K562 (cell line): ENCODE measurements at regions not wholly inside any gene's neighbourhood (a gene's known extent, or its start where the extent isn't known, plus 50 kb on each side); places are given as distances from the start of the nearest gene placed in this dataset.

Experiments used
- ATAC-seq: fragments of 200-7000 bp; cut with Tn5 transposase; 3 replicates; pipeline ENCODE4 v1.9.1; 2020; ENCODE audit warnings: moderate library complexity
- BruUV-seq: library from RNA; stranded (reverse); fragments of 400-500 nt; replicated peaks from 2 replicates; lab custom pipeline; 2021; lab: Mats Ljungman, UMichigan
- CTCF ChIA-PET: fragments of 300-600 bp; formaldehyde crosslinking; extraction: SDS; loops from one replicate; lab custom pipeline; 2021; ENCODE audit warnings: low intra/inter-chr PET ratio; lab: Yijun Ruan, JAX
- POLR2A ChIA-PET: fragments of 300-600, 350-650 bp; sonication (Branson Sonifier 250); formaldehyde crosslinking; extraction: SDS; loops from one replicate; lab custom pipeline; 2021; ENCODE audit warnings: antibody characterized with exemption, inconsistent platforms; lab: Yijun Ruan, JAX
- DNase-seq, 4 experiments: peaks; one replicate each; pipeline versions ENCODE4 v3.0.0 to v3.0.0-alpha.2; 2011 to 2018; ENCODE audit warnings: low spot score in 3 of 4, mixed read lengths in 3 of 4; ENCODE audit errors: extremely low read depth in 1 of 4
- FAIRE-seq: peaks from 2 replicates; lab custom pipeline; 2011; peaks lifted over from hg19 to GRCh38; lab: Jason Lieb, UNC
- H2AFZ ChIP-seq: 2 replicates; pipeline ENCODE4 v1.6.0; 2011; ENCODE audit warnings: low read depth, low read length, control low read depth, inconsistent platforms
- H3K27ac ChIP-seq: fragments of 200-600 bp; 3 replicates; pipeline ENCODE4 v1.8.0; 2011; ENCODE audit warnings: low read depth, mild to moderate bottlenecking, control low read depth, inconsistent platforms, low read length, moderate library complexity, mixed read lengths; ENCODE audit errors: extremely low read depth
- H3K27me3 ChIP-seq, 2 experiments: fragments of 300-600 bp in 1 of 2; 2 replicates in 1 of 2; 3 replicates in 1 of 2; pipeline versions ENCODE4 v1.6.0 to v1.8.0; 2011; ENCODE audit warnings: inconsistent platforms in 2 of 2, low read length in 2 of 2, mild to moderate bottlenecking in 1 of 2, mixed read lengths in 1 of 2, moderate library complexity in 1 of 2; ENCODE audit not compliant: control insufficient read depth in 2 of 2, insufficient read depth in 2 of 2
- H3K36me3 ChIP-seq: fragments of 300-600 bp; 3 replicates; pipeline ENCODE4 v1.8.0; 2011; ENCODE audit warnings: mild to moderate bottlenecking, low read length, inconsistent platforms; ENCODE audit not compliant: control insufficient read depth, insufficient read depth
- H3K4me1 ChIP-seq, 2 experiments: fragments of 200-600 bp in 1 of 2; replicated peaks in 1 of 2; 2 replicates in 1 of 2; 3 replicates in 1 of 2; pipeline versions ENCODE4 v1.5.1 to v1.8.0; 2011; ENCODE audit warnings: inconsistent platforms in 2 of 2, low read length in 2 of 2, mild to moderate bottlenecking in 1 of 2, mixed read lengths in 1 of 2, moderate library complexity in 1 of 2; ENCODE audit not compliant: control insufficient read depth in 2 of 2, insufficient read depth in 2 of 2
- H3K4me2 ChIP-seq: 2 replicates; pipeline ENCODE4 v1.6.1; 2011; ENCODE audit warnings: low read length, control low read depth, inconsistent platforms, mixed read lengths; ENCODE audit not compliant: insufficient read depth
- H3K4me3 ChIP-seq: fragments of 200-600 bp; sonication (generic), shearing (Covaris generic); 2 replicates; pipeline ENCODE4 v1.5.1; 2016; ENCODE audit warnings: control low read depth, inconsistent platforms
- H3K79me2 ChIP-seq: fragments of 200-600 bp; 3 replicates; pipeline ENCODE4 v1.8.0; 2011; ENCODE audit warnings: low read length, inconsistent platforms; ENCODE audit not compliant: control insufficient read depth, insufficient read depth
- H3K9ac ChIP-seq, 2 experiments: 2 replicates each; pipeline versions ENCODE4 v1.6.0 to v1.6.1; 2011; ENCODE audit warnings: low read depth in 2 of 2, low read length in 2 of 2, control low read depth in 1 of 2, inconsistent platforms in 1 of 2, mild to moderate bottlenecking in 1 of 2, mixed read lengths in 1 of 2; ENCODE audit not compliant: insufficient read depth in 1 of 2
- H3K9me1 ChIP-seq: one replicate; pipeline ENCODE4 v1.6.0; 2011; ENCODE audit warnings: inconsistent platforms, mild to moderate bottlenecking, low read length, moderate library complexity; ENCODE audit not compliant: control insufficient read depth, insufficient read depth
- H3K9me3 ChIP-seq: replicated peaks from 2 replicates; pipeline ENCODE4 v1.5.1; 2011; ENCODE audit warnings: low read depth, low read length, inconsistent platforms; ENCODE audit not compliant: control insufficient read depth, insufficient read depth
- H4K20me1 ChIP-seq: replicated peaks from 2 replicates; pipeline ENCODE4 v1.6.1; 2011; ENCODE audit warnings: low read length, inconsistent platforms, mixed read lengths; ENCODE audit not compliant: control insufficient read depth, insufficient read depth
- BCOR ChIP-seq: fragments of 450-650 bp; IDR thresholded peaks from 2 replicates; pipeline ENCODE4 v1.6.1; 2016
- BRD9 ChIP-seq: fragments of 450-650 bp; IDR thresholded peaks from 2 replicates; pipeline ENCODE4 v1.6.1; 2018; ENCODE audit warnings: low read depth; ENCODE audit not compliant: partially characterized antibody
- ELF2 ChIP-seq: fragments of 250-450 bp; sonication (Bioruptor Pico); IDR thresholded peaks from 2 replicates; pipeline ENCODE4 v1.5.0; 2021; ENCODE audit warnings: mild to moderate bottlenecking
- KLF6 ChIP-seq: fragments of 250-450 bp; sonication (Bioruptor Pico); IDR thresholded peaks from 2 replicates; pipeline ENCODE4 v1.4.0; 2020; ENCODE audit warnings: mild to moderate bottlenecking, moderate library complexity, borderline replicate concordance
- TARDBP ChIP-seq: fragments of 450-650 bp; IDR thresholded peaks from 2 replicates; pipeline ENCODE4 v1.6.1; 2016
- TGIF2 ChIP-seq: sonication (generic); formaldehyde crosslinking; IDR thresholded peaks from 2 replicates; pipeline ENCODE4 v1.8.1; 2022; ENCODE audit warnings: mild to moderate bottlenecking, missing genetic modification reagents, moderate library complexity
- XRCC5 ChIP-seq: fragments of 200-400 bp; formaldehyde crosslinking; IDR thresholded peaks from 2 replicates; pipeline ENCODE4 v1.6.1; 2017; ENCODE audit warnings: low read depth, mild to moderate bottlenecking, low read length
- ZNF311 ChIP-seq: fragments of 250-450 bp; sonication (Bioruptor Pico); IDR thresholded peaks from 2 replicates; pipeline ENCODE4 v1.4.0; 2020; ENCODE audit warnings: mild to moderate bottlenecking, moderate library complexity
- ZNF41 ChIP-seq: fragments of 250-450 bp; sonication (Bioruptor Pico); conservative IDR thresholded peaks from 2 replicates; pipeline ENCODE4 v1.4.0; 2020; ENCODE audit warnings: mild to moderate bottlenecking
- WGBS: fragments of 100-300 bp; shearing (Covaris generic); methylation state at CpG from one replicate; pipeline ENCODE4 v1.1.6; 2016; ENCODE audit warnings: low coverage, mixed read lengths; ENCODE audit not compliant: insufficient coverage; ENCODE audit errors: missing lambda C conversion rate; 5-methylcytosine and 5-hydroxymethylcytosine counted together
- in situ Hi-C: fragments of 300-500 bp; cut with MboI; formaldehyde crosslinking; loops from 4 replicates; pipeline ENCODE4 v1.15.0; 2018; ENCODE audit warnings: inconsistent platforms, mixed read lengths
- intact Hi-C: fragments of 100-400 bp; cut with micrococcal nuclease; formaldehyde crosslinking; loops from 2 replicates; pipeline ENCODE4 v1.14.2; 2022
- TF ChIP-seq, protein P1 (sequence below): fragments of 450-650 bp; IDR thresholded peaks from 2 replicates; pipeline ENCODE4 v1.6.1; 2016; ENCODE audit warnings: borderline replicate concordance
- TF ChIP-seq, protein P2 (sequence below): sonication (generic); formaldehyde crosslinking; IDR thresholded peaks from 2 replicates; pipeline ENCODE4 v1.8.1; 2023; ENCODE audit warnings: mild to moderate bottlenecking, missing genetic modification reagents
- TF ChIP-seq, protein P3 (sequence below): fragments of 250-450 bp; sonication (Bioruptor Pico); IDR thresholded peaks from 2 replicates; pipeline ENCODE4 v1.8.0; 2021; ENCODE audit warnings: moderate library complexity, mild to moderate bottlenecking, inconsistent platforms
- TF ChIP-seq, protein P4 (sequence below), 2 experiments: fragments of 250-450 bp in 1 of 2; fragments of 450-650 bp in 1 of 2; sonication (Bioruptor Pico) in 1 of 2; IDR thresholded peaks; 2 replicates each; pipeline versions ENCODE4 v1.6.1 to v1.8.0; 2016 to 2021; ENCODE audit warnings: mild to moderate bottlenecking in 2 of 2, moderate library complexity in 2 of 2, missing compliant biosample characterization in 1 of 2, missing genetic modification characterization in 1 of 2

DNA sequence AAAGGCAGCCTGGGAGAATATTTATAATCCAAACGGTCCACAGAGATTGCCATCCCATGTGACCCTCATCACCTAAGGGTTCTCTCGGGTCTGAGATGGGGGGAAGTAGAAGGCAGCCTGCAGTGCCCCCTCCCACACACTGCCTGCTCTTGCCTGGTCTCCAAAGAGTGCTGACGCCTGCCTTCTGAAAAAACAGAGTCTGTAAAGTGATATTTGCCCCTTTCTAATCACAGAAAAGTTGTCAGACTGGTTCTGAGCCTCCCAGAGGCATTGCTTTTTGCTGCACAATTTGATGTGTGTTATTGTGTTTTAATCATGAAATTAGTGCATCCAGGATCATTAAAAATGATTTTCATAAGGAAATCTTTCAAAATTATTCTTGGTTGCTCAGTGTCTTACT is 59.2 kb downstream of the TMEM30B start:
- H3K27ac ChIP-seq: no peak overlapping the region
- TF ChIP-seq, protein P1, sequence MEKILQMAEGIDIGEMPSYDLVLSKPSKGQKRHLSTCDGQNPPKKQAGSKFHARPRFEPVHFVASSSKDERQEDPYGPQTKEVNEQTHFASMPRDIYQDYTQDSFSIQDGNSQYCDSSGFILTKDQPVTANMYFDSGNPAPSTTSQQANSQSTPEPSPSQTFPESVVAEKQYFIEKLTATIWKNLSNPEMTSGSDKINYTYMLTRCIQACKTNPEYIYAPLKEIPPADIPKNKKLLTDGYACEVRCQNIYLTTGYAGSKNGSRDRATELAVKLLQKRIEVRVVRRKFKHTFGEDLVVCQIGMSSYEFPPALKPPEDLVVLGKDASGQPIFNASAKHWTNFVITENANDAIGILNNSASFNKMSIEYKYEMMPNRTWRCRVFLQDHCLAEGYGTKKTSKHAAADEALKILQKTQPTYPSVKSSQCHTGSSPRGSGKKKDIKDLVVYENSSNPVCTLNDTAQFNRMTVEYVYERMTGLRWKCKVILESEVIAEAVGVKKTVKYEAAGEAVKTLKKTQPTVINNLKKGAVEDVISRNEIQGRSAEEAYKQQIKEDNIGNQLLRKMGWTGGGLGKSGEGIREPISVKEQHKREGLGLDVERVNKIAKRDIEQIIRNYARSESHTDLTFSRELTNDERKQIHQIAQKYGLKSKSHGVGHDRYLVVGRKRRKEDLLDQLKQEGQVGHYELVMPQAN: no peak
- TF ChIP-seq TGIF2 (CRISPR knock-in tag) (no peak), ZNF311 (CRISPR knock-in tag) (no peak), XRCC5 (no peak), ZNF41 (CRISPR knock-in tag) (no peak), TARDBP (no peak), BCOR (no peak), BRD9 (no peak), ELF2 (CRISPR knock-in tag) (no peak), KLF6 (CRISPR knock-in tag) (no peak)
- TF ChIP-seq, protein P2, sequence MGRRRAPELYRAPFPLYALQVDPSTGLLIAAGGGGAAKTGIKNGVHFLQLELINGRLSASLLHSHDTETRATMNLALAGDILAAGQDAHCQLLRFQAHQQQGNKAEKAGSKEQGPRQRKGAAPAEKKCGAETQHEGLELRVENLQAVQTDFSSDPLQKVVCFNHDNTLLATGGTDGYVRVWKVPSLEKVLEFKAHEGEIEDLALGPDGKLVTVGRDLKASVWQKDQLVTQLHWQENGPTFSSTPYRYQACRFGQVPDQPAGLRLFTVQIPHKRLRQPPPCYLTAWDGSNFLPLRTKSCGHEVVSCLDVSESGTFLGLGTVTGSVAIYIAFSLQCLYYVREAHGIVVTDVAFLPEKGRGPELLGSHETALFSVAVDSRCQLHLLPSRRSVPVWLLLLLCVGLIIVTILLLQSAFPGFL (CRISPR knock-in tag): no peak
- TF ChIP-seq, protein P3, sequence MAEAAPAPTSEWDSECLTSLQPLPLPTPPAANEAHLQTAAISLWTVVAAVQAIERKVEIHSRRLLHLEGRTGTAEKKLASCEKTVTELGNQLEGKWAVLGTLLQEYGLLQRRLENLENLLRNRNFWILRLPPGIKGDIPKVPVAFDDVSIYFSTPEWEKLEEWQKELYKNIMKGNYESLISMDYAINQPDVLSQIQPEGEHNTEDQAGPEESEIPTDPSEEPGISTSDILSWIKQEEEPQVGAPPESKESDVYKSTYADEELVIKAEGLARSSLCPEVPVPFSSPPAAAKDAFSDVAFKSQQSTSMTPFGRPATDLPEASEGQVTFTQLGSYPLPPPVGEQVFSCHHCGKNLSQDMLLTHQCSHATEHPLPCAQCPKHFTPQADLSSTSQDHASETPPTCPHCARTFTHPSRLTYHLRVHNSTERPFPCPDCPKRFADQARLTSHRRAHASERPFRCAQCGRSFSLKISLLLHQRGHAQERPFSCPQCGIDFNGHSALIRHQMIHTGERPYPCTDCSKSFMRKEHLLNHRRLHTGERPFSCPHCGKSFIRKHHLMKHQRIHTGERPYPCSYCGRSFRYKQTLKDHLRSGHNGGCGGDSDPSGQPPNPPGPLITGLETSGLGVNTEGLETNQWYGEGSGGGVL (CRISPR knock-in tag): no peak
- TF ChIP-seq, protein P4, sequence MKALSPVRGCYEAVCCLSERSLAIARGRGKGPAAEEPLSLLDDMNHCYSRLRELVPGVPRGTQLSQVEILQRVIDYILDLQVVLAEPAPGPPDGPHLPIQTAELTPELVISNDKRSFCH (CRISPR knock-in tag; IDR thresholded peaks at IDR 0.05): no peak
- TF ChIP-seq, protein P4 (tag; IDR thresholded peaks at IDR 0.05): no peak
- H3K4me2 ChIP-seq: no peak overlapping the region
- FAIRE-seq (no peak), DNase-seq (no peak), ATAC-seq (no peak)
- H3K27me3 ChIP-seq: peaks cover 5 to 8% of the 10 kb centered on the region in 2 experiments; a peak in 3 of 5 replicates
- CTCF ChIA-PET: no interaction called here
- in situ Hi-C loops: no loop called here
- H3K9me1 ChIP-seq: no peaks in the 10 kb centered on the region
- no TSS peak for BruUV-seq
- WGBS: 0% methylated on average over 3 of the region's 3 CpGs
- H2AFZ ChIP-seq: no peak overlapping the region
- H3K9me3 ChIP-seq: no peaks in the 10 kb centered on the region
- intact Hi-C loops: no loop called here
- no peak overlapping the region for H3K9ac ChIP-seq
- H3K36me3 ChIP-seq: no peaks in the 10 kb centered on the region
- H3K4me1 ChIP-seq: no peaks in the 10 kb centered on the region
- no peak overlapping the region for H3K4me3 ChIP-seq
- H4K20me1 ChIP-seq: no peaks in the 10 kb centered on the region
- POLR2A ChIA-PET: interaction anchor here (0.6 kb wide), 1 partner anchor 313 kb away, joined by 3 read pairs; no protein-coding TSS in a partner anchor
- H3K79me2 ChIP-seq: no peaks in the 10 kb centered on the region
